MM.1S (cell line): ENCODE measurements at regions not wholly inside any gene's neighbourhood (a gene's known extent, or its start where the extent isn't known, plus 50 kb on each side); places are given as distances from the start of the nearest gene placed in this dataset.

ENCODE experiments used
- CTCF ChIP-seq: fragments of 300-600 bp; sonication (generic); IDR thresholded peaks from 2 replicates; pipeline ENCODE4 v1.5.1; 2016; ENCODE audit warnings: antibody characterized with exemption, low read length, mixed read lengths
- EZH2 ChIP-seq: fragments of 300-600 bp; sonication (generic); optimal IDR thresholded peaks from 2 replicates; pipeline ENCODE3; 2017; ENCODE audit warnings: low read depth, mild to moderate bottlenecking, antibody characterized with exemption, low read length, mixed read lengths
- EZH2phosphoT487 ChIP-seq: fragments of 300-600 bp; sonication (generic); IDR thresholded peaks from 2 replicates; pipeline ENCODE4 v1.6.1; 2018; ENCODE audit warnings: antibody characterized with exemption, low read length

GRCh38 chr12:53871367-53871766 lies 67.3 kb upstream of the HOXC13 start:
- TF ChIP-seq EZH2phosphoT487, result no peak
- TF ChIP-seq CTCF, result no peak
- TF ChIP-seq EZH2, result no peak
